ENCODE measurements at regions not wholly inside any gene's neighbourhood (a gene's known extent, or its start where the extent isn't known, plus 50 kb on each side); places are given as distances from the start of the nearest gene placed in this dataset.

GRCh38 chr16:86199182-86199581 is 300.2 kb downstream of the IRF8 start:
- Histone ChIP-seq H3K27me3 (ENCODE audit: control insufficient read depth, insufficient read depth, low read length) (peaks cover 20% of the 10 kb centered on the region), H3K27ac (ENCODE audit: low read length) (no peak overlapping the region), H3K4me3 (ENCODE audit: low read depth in 2 of 2, low read length in 2 of 2) (no peak overlapping the region), H3K36me3 (ENCODE audit: control insufficient read depth, insufficient read depth, low read length) (no peaks in the 10 kb centered on the region), H3K4me1 (ENCODE audit: control insufficient read depth, insufficient read depth, low read length) (no peaks in the 10 kb centered on the region), H3K9me3 (ENCODE audit: control insufficient read depth, insufficient read depth, low read depth, low read length) (no peaks in the 10 kb centered on the region)
- CTCF ChIA-PET = interaction anchor here (0.6 kb wide), 1 partner anchor 127 kb away, joined by 6 read pairs; no protein-coding TSS in a partner anchor
- intact Hi-C loops (cut with micrococcal nuclease; ENCODE audit: unreplicated experiment) = no loop called here
- ATAC-seq (no peak), DNase-seq (ENCODE audit: low read depth, low spot score) (no peak)
- POLR2A ChIA-PET = no interaction called here
- in situ Hi-C loops (cut with HindIII; ENCODE audit: low pct_unique_long_range_greater_than_20kb, low sequenced_read_pairs) = no loop called here
- BruUV-seq (replicated peaks) = no TSS peak
- no peak for TF ChIP-seq SIN3A (IDR thresholded peaks at IDR 0.05; ENCODE audit: borderline replicate concordance, insufficient read depth, low read depth, low read length)
- no peak for TF ChIP-seq POLR2AphosphoS5 (IDR thresholded peaks at IDR 0.05; ENCODE audit: low read depth, low read length)
- TF ChIP-seq, protein P1, sequence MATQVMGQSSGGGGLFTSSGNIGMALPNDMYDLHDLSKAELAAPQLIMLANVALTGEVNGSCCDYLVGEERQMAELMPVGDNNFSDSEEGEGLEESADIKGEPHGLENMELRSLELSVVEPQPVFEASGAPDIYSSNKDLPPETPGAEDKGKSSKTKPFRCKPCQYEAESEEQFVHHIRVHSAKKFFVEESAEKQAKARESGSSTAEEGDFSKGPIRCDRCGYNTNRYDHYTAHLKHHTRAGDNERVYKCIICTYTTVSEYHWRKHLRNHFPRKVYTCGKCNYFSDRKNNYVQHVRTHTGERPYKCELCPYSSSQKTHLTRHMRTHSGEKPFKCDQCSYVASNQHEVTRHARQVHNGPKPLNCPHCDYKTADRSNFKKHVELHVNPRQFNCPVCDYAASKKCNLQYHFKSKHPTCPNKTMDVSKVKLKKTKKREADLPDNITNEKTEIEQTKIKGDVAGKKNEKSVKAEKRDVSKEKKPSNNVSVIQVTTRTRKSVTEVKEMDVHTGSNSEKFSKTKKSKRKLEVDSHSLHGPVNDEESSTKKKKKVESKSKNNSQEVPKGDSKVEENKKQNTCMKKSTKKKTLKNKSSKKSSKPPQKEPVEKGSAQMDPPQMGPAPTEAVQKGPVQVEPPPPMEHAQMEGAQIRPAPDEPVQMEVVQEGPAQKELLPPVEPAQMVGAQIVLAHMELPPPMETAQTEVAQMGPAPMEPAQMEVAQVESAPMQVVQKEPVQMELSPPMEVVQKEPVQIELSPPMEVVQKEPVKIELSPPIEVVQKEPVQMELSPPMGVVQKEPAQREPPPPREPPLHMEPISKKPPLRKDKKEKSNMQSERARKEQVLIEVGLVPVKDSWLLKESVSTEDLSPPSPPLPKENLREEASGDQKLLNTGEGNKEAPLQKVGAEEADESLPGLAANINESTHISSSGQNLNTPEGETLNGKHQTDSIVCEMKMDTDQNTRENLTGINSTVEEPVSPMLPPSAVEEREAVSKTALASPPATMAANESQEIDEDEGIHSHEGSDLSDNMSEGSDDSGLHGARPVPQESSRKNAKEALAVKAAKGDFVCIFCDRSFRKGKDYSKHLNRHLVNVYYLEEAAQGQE (IDR thresholded peaks at IDR 0.05; ENCODE audit: insufficient read depth in 1 of 2, low read depth in 2 of 2, low read length in 1 of 2) = no peak
- TF ChIP-seq CTCF (IDR thresholded peaks at IDR 0.05) = no peak
- no peak for TF ChIP-seq TCF7L2 (IDR thresholded peaks at IDR 0.05; ENCODE audit: low read depth, low read length)

DNA sequence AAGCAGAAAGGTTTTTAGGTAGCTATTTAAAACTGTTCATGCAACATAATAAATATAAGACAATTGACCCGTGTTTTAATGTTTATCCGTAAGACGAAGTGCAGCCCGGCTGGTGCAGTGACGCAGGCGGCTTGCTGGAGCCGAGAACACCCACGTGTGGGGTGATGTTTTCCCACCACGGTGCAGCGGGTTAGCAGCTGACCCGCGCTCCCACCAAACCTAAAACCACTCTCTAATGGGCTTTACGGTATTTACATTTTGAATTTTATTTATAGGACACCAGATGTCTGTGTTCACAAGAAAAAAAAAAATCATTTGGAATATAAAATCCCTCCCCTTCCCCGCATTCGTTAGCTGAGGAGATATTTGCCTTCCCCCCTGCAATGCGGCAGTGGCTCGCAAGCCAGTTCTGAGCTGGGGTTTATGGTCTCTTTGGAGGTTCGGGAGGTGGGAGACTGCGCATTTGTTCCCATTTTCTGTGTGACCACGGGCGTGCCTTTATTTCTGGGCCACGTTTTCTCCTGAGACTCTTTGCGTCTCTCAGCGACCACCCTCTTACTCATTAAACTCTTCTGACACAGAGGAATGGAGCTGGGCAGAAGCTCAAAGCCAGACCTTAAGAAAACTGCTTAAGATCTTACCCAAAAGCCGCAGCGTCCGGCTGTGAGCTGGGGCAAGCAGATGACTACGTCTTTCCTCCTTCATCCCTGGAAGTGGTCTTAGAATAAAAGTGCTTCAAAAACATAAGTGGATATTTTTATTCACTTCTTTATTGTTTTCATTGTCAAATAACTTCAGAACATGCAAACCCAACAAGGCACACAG is 301.1 kb downstream of the IRF8 start:
- ATAC-seq = no peak
- in situ Hi-C loops (cut with HindIII; ENCODE audit: low pct_unique_long_range_greater_than_20kb, low sequenced_read_pairs) = no loop called here
- BruUV-seq (replicated peaks) = no TSS peak
- TF ChIP-seq POLR2AphosphoS5 (IDR thresholded peaks at IDR 0.05; ENCODE audit: low read depth, low read length) = no peak
- TF ChIP-seq CTCF (IDR thresholded peaks at IDR 0.05) = no peak
- no peak for TF ChIP-seq TCF7L2 (IDR thresholded peaks at IDR 0.05; ENCODE audit: low read depth, low read length)
- Histone ChIP-seq H3K4me3 (ENCODE audit: low read depth in 2 of 2, low read length in 2 of 2) (no peak overlapping the region), H3K9me3 (ENCODE audit: control insufficient read depth, insufficient read depth, low read depth, low read length) (no peaks in the 10 kb centered on the region), H3K4me1 (ENCODE audit: control insufficient read depth, insufficient read depth, low read length) (no peaks in the 10 kb centered on the region), H3K27ac (ENCODE audit: low read length) (no peak overlapping the region), H3K27me3 (ENCODE audit: control insufficient read depth, insufficient read depth, low read length) (peaks cover 20% of the 10 kb centered on the region), H3K36me3 (ENCODE audit: control insufficient read depth, insufficient read depth, low read length) (no peaks in the 10 kb centered on the region)
- no peak for DNase-seq (ENCODE audit: low read depth, low spot score)
- ChIA-PET CTCF (interaction anchor here (0.6 kb wide), 1 partner anchor 127 kb away, joined by 6 read pairs; no protein-coding TSS in a partner anchor), POLR2A (no interaction called here)
- intact Hi-C loops (cut with micrococcal nuclease; ENCODE audit: unreplicated experiment) = no loop called here

All from Panc1 (cell line).